A549 (cell line): ENCODE measurements at regions not wholly inside any gene's neighbourhood (a gene's known extent, or its start where the extent isn't known, plus 50 kb on each side); places are given as distances from the start of the nearest gene placed in this dataset.

Experiments used
- CEBPB ChIP-seq, 2 experiments: fragments of >200 bp in 1 of 2; sonication (Bioruptor Twin) in 1 of 2; formaldehyde crosslinking in 1 of 2; IDR thresholded peaks; 2 replicates each; pipeline ENCODE4 v1.6.1; 2012 to 2016
- NR3C1 ChIP-seq: fragments of >200 bp; sonication (Bioruptor Twin); formaldehyde crosslinking; IDR thresholded peaks from 3 replicates; pipeline ENCODE4 v1.6.1; 2017
- ZC3H11A ChIP-seq: fragments of 450-650 bp; IDR thresholded peaks from 2 replicates; pipeline ENCODE4 v1.6.1; 2014; ENCODE audit warnings: antibody characterized with exemption, mild to moderate bottlenecking
- TF ChIP-seq, protein P1 (sequence below): IDR thresholded peaks from 2 replicates; pipeline ENCODE4 v1.6.1; 2012; ENCODE audit warnings: low read depth, borderline replicate concordance
- TF ChIP-seq, protein P2 (sequence below): fragments of 450-650 bp; IDR thresholded peaks from 2 replicates; pipeline ENCODE4 v1.6.1; 2014; ENCODE audit warnings: antibody characterized with exemption
- TF ChIP-seq, protein P3 (sequence below): fragments of >200 bp; sonication (Bioruptor Twin); formaldehyde crosslinking; IDR thresholded peaks from 3 replicates; pipeline ENCODE4 v1.5.1; 2016

DNA sequence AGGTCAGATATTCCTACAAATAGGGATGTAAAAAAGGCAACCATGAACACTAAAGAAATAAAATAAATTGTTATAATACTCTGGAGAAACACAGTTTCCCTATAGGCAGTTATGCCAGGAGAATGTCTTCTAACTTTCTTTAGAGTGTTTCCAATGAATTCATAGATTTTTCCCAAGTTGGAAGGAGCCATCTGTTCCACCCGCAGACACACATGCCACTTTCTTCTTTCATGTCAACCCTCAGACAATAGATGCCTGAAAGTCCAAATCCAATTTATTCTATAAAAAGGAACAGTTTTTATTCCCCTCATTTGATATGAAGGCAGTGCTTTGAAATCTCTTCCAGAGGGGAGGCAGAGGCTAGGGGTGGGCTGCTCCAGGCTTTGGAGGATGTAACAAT lies 418.1 kb downstream of the ACTL7B start:
- TF ChIP-seq CEBPB (IDR thresholded peaks at IDR 0.05) = no peak
- TF ChIP-seq, protein P1, sequence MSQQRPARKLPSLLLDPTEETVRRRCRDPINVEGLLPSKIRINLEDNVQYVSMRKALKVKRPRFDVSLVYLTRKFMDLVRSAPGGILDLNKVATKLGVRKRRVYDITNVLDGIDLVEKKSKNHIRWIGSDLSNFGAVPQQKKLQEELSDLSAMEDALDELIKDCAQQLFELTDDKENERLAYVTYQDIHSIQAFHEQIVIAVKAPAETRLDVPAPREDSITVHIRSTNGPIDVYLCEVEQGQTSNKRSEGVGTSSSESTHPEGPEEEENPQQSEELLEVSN = no peak
- TF ChIP-seq, protein P2, sequence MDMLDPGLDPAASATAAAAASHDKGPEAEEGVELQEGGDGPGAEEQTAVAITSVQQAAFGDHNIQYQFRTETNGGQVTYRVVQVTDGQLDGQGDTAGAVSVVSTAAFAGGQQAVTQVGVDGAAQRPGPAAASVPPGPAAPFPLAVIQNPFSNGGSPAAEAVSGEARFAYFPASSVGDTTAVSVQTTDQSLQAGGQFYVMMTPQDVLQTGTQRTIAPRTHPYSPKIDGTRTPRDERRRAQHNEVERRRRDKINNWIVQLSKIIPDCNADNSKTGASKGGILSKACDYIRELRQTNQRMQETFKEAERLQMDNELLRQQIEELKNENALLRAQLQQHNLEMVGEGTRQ = no peak
- TF ChIP-seq, protein P3, sequence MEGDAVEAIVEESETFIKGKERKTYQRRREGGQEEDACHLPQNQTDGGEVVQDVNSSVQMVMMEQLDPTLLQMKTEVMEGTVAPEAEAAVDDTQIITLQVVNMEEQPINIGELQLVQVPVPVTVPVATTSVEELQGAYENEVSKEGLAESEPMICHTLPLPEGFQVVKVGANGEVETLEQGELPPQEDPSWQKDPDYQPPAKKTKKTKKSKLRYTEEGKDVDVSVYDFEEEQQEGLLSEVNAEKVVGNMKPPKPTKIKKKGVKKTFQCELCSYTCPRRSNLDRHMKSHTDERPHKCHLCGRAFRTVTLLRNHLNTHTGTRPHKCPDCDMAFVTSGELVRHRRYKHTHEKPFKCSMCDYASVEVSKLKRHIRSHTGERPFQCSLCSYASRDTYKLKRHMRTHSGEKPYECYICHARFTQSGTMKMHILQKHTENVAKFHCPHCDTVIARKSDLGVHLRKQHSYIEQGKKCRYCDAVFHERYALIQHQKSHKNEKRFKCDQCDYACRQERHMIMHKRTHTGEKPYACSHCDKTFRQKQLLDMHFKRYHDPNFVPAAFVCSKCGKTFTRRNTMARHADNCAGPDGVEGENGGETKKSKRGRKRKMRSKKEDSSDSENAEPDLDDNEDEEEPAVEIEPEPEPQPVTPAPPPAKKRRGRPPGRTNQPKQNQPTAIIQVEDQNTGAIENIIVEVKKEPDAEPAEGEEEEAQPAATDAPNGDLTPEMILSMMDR = no peak
- TF ChIP-seq NR3C1 = no peak
- no peak for TF ChIP-seq ZC3H11A
